B cell (primary cell): ENCODE measurements at regions not wholly inside any gene's neighbourhood (a gene's known extent, or its start where the extent isn't known, plus 50 kb on each side); places are given as distances from the start of the nearest gene placed in this dataset.
"Not testable (repeated sequence)": the region's sequence is repeated elsewhere in the genome, so short reads cannot be mapped to it uniquely, and the experiment has no call there.

Source experiments
- ATAC-seq: fragments of 200-7000 bp; cut with Tn5 transposase; one replicate; pipeline ENCODE4 v1.10.0; 2021; ENCODE audit warnings: low read depth, mild to moderate bottlenecking, moderate number of reproducible peaks, moderate library complexity
- CTCF ChIA-PET: fragments of 350-600 bp; sonication (Branson Sonifier 250); formaldehyde crosslinking; loops from one replicate; lab custom pipeline; 2021; ENCODE audit warnings: antibody characterized with exemption, inconsistent platforms; lab: Charles Lee
- POLR2A ChIA-PET: fragments of 350-600 bp; sonication (Branson Sonifier 250); formaldehyde crosslinking; loops from one replicate; lab custom pipeline; 2021; ENCODE audit warnings: antibody characterized with exemption; lab: Charles Lee
- DNase-seq: peaks from one replicate; pipeline ENCODE4 v3.0.0; 2013
- H2AFZ ChIP-seq: 2 replicates; pipeline ENCODE4 v1.6.1; 2012; ENCODE audit warnings: mild to moderate bottlenecking, low read depth, low read length; ENCODE audit not compliant: insufficient read depth, poor library complexity, severe bottlenecking
- H3K27ac ChIP-seq, 2 donors: 1 replicate in 1 of 2; 2 replicates in 1 of 2; pipeline ENCODE4 v1.5.1; 2012 to 2013; ENCODE audit warnings: low read length in 2 of 2, mild to moderate bottlenecking in 2 of 2, moderate library complexity in 1 of 2
- H3K27me3 ChIP-seq, 4 experiments: fragments of 200-600 bp in 1 of 4; sonication (generic) in 1 of 4; replicated peaks in 1 of 4; 1 replicate in 2 of 4; 2 replicates in 2 of 4; pipeline versions ENCODE4 v1.6.1 to v1.7.0; 2013 to 2016; ENCODE audit warnings: low read length in 3 of 4, mild to moderate bottlenecking in 2 of 4, mixed read lengths in 1 of 4, moderate library complexity in 1 of 4; ENCODE audit not compliant: insufficient read depth in 4 of 4, control insufficient read depth in 3 of 4; ENCODE audit errors: control extremely low read depth in 1 of 4
- H3K36me3 ChIP-seq, 2 experiments: replicated peaks in 1 of 2; 1 replicate in 1 of 2; 2 replicates in 1 of 2; pipeline versions ENCODE4 v1.6.1 to v1.7.1; 2013; ENCODE audit warnings: low read length in 1 of 2; ENCODE audit not compliant: insufficient read depth in 2 of 2, control insufficient read depth in 1 of 2; ENCODE audit errors: control extremely low read depth in 1 of 2, extremely low read depth in 1 of 2
- H3K4me1 ChIP-seq, 2 donors: fragments of 200-600 bp in 1 of 2; sonication (generic) in 1 of 2; 1 replicate in 1 of 2; 2 replicates in 1 of 2; pipeline versions ENCODE4 v1.5.1 to v1.6.1; 2013 to 2017; ENCODE audit warnings: low read length in 2 of 2; ENCODE audit not compliant: control insufficient read depth in 2 of 2, insufficient read depth in 2 of 2
- H3K4me2 ChIP-seq: replicated peaks from 2 replicates; pipeline ENCODE3; 2012; ENCODE audit warnings: mild to moderate bottlenecking, low read depth, low read length; ENCODE audit not compliant: poor library complexity, severe bottlenecking
- H3K4me3 ChIP-seq, 5 experiments: fragments of 200-600 bp in 1 of 5; sonication (generic) in 1 of 5; 1 replicate in 3 of 5; 2 replicates in 2 of 5; pipeline versions ENCODE4 v1.5.1 to v1.7.0; 2011 to 2016; ENCODE audit warnings: low read length in 4 of 5, mild to moderate bottlenecking in 4 of 5, low read depth in 2 of 5, control low read depth in 1 of 5, moderate library complexity in 1 of 5; ENCODE audit not compliant: insufficient read depth in 1 of 5; ENCODE audit errors: control extremely low read depth in 1 of 5, extremely low read depth in 1 of 5
- H3K79me2 ChIP-seq: fragments of 200-600 bp; sonication (generic); one replicate; pipeline ENCODE4 v1.6.0; 2016; ENCODE audit warnings: low read length; ENCODE audit not compliant: control insufficient read depth, insufficient read depth
- H3K9ac ChIP-seq: fragments of 200-600 bp; sonication (generic); 2 replicates; pipeline ENCODE4 v1.6.1; 2017; ENCODE audit warnings: mild to moderate bottlenecking, low read length, moderate library complexity
- H3K9me3 ChIP-seq, 3 donors: one replicate each; pipeline versions ENCODE4 v1.6.1 to v1.7.1; 2013; ENCODE audit warnings: low read length in 2 of 3; ENCODE audit not compliant: control insufficient read depth in 2 of 3, insufficient read depth in 1 of 3; ENCODE audit errors: control extremely low read depth in 1 of 3
- H4K20me1 ChIP-seq: 2 replicates; pipeline ENCODE4 v1.6.0; 2012; ENCODE audit warnings: mild to moderate bottlenecking, low read length; ENCODE audit not compliant: insufficient read depth, control insufficient read depth, poor library complexity, severe bottlenecking
- H3K27ac Mint-ChIP-seq: one replicate; pipeline ENCODE4 v1.8.0; 2021; ENCODE audit warnings: mixed read lengths
- H3K27me3 Mint-ChIP-seq: one replicate; pipeline ENCODE4 v1.8.0; 2021; ENCODE audit warnings: mixed read lengths
- H3K4me1 Mint-ChIP-seq: one replicate; pipeline ENCODE4 v1.8.0; 2021; ENCODE audit warnings: mixed read lengths
- H3K4me3 Mint-ChIP-seq: one replicate; pipeline ENCODE4 v1.8.0; 2021; ENCODE audit warnings: mixed read lengths
- H3K9me3 Mint-ChIP-seq: one replicate; pipeline ENCODE4 v1.8.0; 2022; ENCODE audit warnings: mixed read lengths; ENCODE audit not compliant: insufficient read depth
- CTCF ChIP-seq: fragments of 200-600 bp; IDR thresholded peaks from one replicate; pipeline ENCODE4 v1.8.0; 2022; ENCODE audit warnings: antibody characterized with exemption, mild to moderate bottlenecking
- EZH2 ChIP-seq: IDR thresholded peaks from 2 replicates; pipeline ENCODE4 v1.6.1; 2012; ENCODE audit warnings: borderline replicate concordance, low read depth, mild to moderate bottlenecking, moderate library complexity, low read length; ENCODE audit not compliant: insufficient read depth, poor library complexity, severe bottlenecking
- WGBS: methylation state at CpG from one replicate; pipeline ENCODE4 v1.1.5; 2013; ENCODE audit warnings: missing lambda C conversion rate; ENCODE audit not compliant: insufficient coverage; 5-methylcytosine and 5-hydroxymethylcytosine counted together
- intact Hi-C: fragments of 100-400 bp; cut with micrococcal nuclease; formaldehyde crosslinking; loops from one replicate; pipeline ENCODE4 v1.10.0; 2022

GRCh38 chr1:121544500-121544899 is 359.7 kb downstream of the SRGAP2C start:
- H3K9ac ChIP-seq: no peak overlapping the region
- ChIA-PET CTCF (no interaction called here), POLR2A (no interaction called here)
- DNase-seq: no peak
- no peaks in the 10 kb centered on the region for H3K27me3 ChIP-seq
- no peaks in the 10 kb centered on the region for H4K20me1 ChIP-seq
- peaks cover 2% of the 10 kb centered on the region for H3K4me1 Mint-ChIP-seq
- H3K4me3 ChIP-seq: no peak overlapping the region
- H3K79me2 ChIP-seq: no peaks in the 10 kb centered on the region
- H3K27ac ChIP-seq: no peak overlapping the region
- TF ChIP-seq EZH2 (no peak), CTCF (no peak)
- H3K9me3 Mint-ChIP-seq: no peaks in the 10 kb centered on the region
- no peak overlapping the region for H3K4me3 Mint-ChIP-seq
- H3K4me1 ChIP-seq: no peaks in the 10 kb centered on the region
- ATAC-seq: no peak
- intact Hi-C loops: no loop called here
- no peaks in the 10 kb centered on the region for H3K9me3 ChIP-seq
- no peaks in the 10 kb centered on the region for H3K36me3 ChIP-seq
- H3K27me3 Mint-ChIP-seq: no peaks in the 10 kb centered on the region
- no peak overlapping the region for H3K27ac Mint-ChIP-seq
- no CpG with 5 or more reads among the region's 2 CpGs for WGBS
- no peak overlapping the region for H3K4me2 ChIP-seq
- H2AFZ ChIP-seq: no peak overlapping the region

GRCh38 chr1:121545899-121546298 is 361.1 kb downstream of the SRGAP2C start:
- H3K9ac ChIP-seq, intact Hi-C loops, H3K36me3 ChIP-seq, H3K4me2 ChIP-seq, DNase-seq, H3K4me1 Mint-ChIP-seq, H3K9me3 Mint-ChIP-seq, H3K4me1 ChIP-seq, POLR2A ChIA-PET, H2AFZ ChIP-seq, ATAC-seq, H4K20me1 ChIP-seq, H3K79me2 ChIP-seq, H3K27ac ChIP-seq, H3K27ac Mint-ChIP-seq, H3K9me3 ChIP-seq, H3K4me3 ChIP-seq, H3K27me3 ChIP-seq, CTCF ChIA-PET, H3K27me3 Mint-ChIP-seq, H3K4me3 Mint-ChIP-seq: not testable (repeated sequence)
- no CpG with 5 or more reads among the region's 3 CpGs for WGBS
